ENCODE measurements at regions not wholly inside any gene's neighbourhood (a gene's known extent, or its start where the extent isn't known, plus 50 kb on each side); places are given as distances from the start of the nearest gene placed in this dataset.
"Not testable (repeated sequence)": the region's sequence is repeated elsewhere in the genome, so short reads cannot be mapped to it uniquely, and the experiment has no call there.

DNA sequence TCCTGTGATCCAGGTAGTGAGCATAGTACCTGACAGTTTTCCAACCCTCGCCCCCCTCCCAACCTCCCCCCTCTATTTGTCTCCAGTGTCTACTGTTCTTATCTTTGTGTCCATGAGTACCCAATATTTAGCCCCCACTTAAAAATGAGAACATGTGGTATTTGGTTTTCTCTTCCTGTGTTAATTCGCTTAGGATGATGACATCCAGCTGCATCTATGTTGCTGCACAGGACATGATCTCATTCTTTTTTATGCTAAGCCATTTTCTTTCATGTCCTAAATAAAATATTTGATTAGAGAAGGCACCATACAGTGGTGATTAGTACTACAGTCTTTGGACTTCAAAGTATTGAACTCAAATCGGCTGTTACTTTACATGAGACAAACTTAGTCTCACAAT, 1087.9 kb downstream of the CBLN2 start:
- no peak for DNase-seq

DNA sequence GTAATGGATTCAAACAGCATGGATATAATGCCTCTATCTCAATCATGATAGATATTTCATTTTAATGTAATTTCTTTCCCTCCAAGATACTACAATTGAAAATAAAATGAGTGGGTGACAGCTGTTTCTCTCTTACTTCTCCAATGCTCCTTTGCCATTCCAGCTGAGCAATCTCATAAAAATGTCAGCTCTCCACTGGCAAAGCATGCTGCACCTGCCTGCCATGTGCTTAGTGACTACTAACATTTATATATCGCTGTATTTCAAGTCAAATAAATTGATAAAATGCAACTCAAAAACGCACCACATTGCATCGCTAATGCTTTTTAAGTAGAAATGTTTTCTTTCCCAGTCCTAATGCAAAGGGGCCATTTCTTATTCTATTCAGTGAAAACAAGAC, 1093.9 kb downstream of the CBLN2 start:
- no peak for DNase-seq

DNA sequence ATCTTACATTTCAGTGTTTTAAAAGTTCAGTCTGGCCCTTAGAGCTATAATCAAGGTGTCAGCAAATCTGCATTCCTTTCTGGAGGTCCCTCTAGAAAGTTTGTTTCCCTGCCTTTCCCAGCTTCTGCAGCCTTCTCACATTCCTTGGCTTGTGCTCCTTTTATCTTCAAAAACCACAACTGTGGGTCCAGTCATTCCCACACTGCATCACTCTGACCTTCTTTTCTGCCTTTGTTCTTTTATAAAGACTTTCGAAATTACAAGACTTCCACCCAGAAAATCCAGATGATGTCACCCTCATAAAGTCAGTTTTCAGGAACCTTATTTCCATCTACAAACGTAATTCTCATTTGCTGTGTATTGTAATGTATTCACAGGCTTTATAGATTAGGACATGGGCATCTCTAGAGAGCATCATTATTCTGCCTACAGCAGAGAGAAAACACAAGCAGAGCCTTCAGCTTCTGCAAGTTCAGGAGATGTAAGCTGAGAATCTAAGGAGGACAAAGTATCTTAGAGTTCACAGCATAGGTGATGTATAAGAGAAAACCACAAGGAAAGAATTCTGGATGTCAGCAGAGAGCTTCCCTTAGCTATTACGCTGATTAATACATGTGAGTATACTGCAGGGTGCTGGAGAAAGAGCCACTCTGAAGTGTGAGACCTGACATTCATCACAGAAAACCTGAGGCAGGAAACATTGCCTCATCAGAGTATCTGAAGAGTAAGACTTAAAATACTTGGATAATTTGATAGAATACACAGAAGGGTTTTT, 1100.2 kb downstream of the CBLN2 start:
- DNase-seq, result no peak

DNA sequence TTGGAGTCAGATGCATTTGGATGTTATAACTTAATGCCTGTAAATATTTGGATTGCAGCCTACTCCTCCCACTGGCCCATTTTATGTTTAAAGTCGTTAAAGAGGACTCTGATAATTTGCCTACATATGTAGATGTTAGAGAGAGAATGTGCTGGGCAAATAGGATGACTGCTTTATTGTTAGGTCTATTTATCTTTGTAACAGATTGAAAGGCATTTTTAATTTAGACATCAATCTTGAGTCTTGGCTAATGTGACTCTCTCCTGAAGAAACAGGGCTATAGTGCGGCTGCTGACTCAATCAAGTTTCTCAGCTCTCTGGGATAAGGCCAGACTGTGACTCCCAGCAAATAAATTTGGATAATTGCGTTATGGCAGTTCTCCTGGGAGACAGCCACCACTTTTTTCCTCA, 1101.4 kb downstream of the CBLN2 start:
- no peak for DNase-seq

DNA sequence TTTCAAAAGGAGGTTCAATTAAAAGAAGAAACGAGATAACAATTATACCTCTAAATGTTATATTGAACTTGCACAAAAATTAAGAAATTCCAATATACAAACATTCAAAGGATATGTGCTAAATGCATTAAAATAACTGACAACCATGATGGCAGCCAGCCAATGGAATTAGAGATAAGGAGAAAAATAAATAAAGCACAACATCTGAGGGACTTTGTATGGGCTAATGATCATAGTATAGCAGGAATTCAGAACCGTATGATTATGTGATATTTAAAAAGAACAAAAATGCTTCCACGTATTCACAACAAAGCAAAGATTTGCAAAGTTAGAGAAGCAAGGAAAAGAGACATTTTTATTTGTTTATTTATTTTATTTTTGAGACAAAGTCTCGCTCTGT, 1103.0 kb downstream of the CBLN2 start:
- DNase-seq, result no peak

DNA sequence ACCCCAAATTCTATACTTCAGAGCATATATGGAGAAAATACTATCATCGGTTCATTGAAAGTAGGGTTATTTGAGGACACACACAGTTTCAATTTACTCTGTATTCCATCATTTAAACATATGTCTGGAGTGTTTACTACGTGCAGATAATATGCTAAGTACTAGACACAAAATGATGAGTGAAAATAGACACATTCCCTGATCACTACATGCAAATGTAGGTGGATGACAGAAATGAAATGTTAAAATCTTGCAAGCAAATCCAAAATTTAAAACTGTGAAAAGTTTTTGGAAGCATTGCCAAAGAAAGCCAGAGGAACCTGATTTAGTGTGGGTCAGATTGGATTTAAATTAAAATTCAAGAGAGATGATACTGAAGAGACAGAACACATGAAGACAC, 1106.6 kb downstream of the CBLN2 start:
- DNase-seq, result no peak

DNA sequence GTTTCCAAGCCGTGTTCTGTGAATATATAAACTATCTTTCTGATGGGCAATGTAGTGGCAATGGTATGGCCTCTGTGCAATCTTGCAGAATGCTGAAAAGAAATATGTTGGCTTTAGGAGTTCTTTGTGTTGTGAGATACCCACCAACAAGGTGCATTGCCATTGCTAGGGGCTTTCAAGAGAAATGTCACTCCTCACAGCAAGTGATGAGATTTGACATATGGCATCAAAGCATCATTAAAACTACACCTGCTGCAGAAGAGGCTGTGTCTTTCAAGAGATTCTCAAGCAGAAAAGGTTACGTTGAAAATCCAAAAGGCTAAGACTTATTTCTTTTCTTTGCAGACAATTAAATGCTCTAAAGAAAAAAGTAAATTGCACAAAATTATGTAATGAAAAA, 1110.8 kb downstream of the CBLN2 start:
- DNase-seq, result no peak

DNA sequence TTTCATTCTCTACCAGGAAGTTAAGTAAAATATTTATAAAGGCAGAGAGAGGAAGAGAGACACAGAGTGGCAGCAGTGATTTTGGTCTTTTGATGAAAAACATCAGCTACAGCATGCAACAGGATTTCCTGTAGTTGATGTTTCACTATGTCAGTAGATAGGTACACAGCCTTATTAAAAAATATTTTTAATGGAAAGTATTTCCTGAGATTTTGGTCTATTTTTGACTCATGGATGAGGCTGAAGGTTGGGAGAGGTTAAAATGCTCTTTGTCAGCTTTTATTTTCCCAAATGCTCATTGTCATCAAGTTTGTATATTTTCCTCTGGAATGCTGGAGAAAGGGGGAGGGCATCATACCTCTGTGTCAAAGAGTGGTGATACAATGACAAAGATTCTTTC, 1112.5 kb downstream of the CBLN2 start:
- DNase-seq, result no peak

DNA sequence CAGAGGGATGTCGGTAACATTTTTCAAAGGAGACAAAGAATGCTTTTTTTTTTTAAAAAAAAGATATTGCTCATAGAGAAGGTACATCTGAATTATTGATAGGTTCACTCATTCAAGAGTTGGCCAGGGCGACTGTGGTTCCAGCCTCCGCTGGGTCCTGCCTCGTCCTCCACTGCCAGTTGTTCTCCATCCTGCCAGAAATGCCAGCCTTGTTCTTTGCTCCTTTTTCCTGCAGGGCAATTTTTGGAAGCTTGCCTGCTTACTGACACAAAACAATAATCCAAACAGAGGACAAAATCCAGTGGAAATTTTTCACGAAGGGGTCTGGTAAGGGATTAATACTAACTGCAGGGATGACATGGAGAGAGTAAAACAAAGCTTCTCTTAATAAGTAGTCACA, 1113.0 kb downstream of the CBLN2 start:
- no peak for DNase-seq

DNA sequence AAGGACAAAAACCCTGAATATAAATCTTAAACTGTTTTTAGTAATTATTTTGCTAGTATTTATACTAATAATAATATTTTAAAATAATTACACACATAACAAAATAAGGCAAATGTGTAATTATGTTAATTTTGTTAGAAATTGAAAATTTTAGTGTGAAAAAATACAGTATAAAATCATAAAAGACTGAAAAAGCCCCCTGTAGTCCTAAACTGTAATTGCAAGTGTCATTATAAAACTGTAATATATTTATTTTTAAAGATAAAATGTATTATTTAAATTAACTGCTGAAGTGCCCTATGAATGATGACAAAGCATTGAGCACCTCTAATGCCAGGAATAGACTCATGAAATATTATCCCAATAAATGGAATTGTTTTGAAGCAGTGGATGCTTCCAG, 1117.7 kb downstream of the CBLN2 start:
- no peak for DNase-seq

DNA sequence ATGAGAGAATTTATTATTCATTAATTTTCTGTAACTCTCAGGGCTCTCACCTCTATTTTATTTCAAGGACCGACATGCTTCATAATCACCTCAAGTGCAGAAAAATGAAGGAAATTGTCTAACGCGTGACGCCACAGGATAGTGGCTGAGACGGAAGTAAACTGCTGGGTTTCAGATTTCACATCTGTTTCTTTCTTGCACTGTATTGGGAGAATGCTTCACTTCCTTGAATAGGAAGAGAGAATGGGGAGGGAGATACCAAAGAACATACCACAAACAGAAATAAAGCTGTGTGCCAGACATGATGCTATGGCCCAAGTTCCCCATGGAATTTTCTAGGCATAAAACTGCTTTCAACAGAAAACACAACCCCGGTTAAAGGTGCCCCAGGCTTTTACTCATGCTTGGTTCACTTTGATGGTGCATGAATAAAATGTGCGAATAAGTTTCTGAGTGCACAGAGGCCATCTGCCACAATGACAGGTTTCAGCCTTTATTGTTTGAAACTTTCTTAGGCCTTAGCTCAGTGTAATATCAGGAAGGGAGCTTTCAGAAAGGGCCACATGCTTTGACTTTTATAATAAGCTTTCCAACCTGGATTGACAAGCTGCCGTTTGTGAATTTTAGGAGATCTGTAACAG, 1116.4 kb downstream of the SOCS6 start:
- no peak for DNase-seq

DNA sequence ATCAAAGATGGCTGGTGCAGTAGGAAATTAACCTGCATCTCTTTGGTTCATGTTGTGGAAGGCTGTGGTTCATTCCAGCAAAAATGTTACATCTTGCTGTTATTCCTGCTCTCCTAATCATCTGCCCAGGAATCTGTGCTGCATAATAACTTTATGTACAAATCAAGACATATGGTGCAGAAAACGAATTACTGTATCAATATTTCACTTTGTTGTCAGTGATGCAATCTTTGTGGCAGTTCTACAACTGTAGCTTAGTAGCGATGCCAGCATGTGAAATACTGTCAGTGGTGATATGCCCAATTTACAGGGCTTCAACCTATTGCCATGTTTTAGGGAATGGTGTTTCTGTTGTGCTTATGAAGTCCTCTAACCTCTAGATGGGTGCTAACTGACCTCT, 1114.7 kb downstream of the SOCS6 start:
- no peak for DNase-seq

DNA sequence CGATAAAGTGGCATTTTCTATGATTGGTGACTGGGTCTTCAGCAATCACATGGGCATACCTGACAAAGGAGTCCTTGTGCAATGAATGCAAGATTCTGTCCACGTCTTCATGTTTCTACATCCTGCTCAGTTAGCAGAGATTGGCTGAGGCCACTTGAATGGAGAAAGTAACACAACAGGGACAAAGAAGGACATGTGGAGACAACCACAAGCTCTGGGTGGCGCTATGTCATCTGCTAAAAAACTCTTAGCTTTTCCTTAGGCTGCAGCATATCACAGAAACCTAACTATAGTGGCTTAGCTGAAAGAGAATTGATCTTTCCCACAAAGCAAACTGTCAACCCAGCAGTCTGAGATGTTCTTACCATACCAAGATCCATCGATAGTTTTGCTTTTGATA, 1109.7 kb downstream of the SOCS6 start:
- no peak for DNase-seq

DNA sequence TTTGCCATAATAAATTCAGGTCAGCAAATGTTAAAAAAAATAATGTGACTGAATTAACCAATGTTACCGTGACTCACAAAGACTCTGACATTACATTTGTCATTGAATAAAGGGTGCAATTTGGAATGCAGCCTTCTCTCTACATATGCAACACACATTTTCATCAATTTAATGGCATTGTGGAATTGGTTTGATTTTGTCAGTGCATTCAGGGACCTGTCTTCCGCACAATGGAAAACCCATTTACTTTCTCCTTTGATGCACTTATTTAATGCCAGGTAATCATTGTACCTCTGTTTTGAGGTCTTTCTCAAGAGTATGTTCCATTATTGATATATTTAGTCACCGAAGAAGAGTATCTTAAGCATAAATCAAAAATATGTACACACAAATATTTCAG, 1099.3 kb downstream of the SOCS6 start:
- DNase-seq, result no peak

DNA sequence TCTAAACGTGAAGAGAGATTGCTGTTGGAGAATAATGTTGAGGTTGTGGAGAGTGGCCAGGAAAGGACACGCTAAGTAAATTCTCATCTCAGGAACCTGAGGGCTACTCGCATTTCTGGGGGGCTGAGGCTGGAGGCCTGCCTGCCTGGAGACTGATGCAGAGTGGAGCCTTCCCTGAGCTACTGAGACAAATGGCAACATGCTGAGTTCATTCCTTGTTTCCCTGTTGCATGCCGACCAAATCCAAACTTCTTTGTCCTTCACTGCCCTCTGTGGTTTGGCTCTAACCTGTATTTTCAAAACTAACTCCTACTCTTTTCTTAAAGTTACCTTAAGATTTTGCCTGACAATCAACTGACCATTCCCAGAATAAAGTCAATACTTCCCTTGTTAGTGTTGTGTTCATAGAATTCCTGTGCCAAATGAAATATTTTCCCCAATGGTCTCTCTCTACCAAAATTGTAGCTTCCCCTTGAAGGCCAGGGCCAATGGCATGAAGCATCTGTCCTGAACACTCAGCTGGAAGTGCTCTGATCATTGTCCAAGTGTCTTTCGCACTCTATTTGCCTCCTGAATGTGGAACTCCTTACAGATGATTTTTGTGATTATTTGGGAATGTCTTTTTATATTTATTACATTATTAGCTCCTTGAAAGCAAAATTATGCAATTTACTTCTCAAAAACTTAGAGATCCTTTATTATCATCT, 1085.6 kb downstream of the SOCS6 start:
- no peak for DNase-seq

DNA sequence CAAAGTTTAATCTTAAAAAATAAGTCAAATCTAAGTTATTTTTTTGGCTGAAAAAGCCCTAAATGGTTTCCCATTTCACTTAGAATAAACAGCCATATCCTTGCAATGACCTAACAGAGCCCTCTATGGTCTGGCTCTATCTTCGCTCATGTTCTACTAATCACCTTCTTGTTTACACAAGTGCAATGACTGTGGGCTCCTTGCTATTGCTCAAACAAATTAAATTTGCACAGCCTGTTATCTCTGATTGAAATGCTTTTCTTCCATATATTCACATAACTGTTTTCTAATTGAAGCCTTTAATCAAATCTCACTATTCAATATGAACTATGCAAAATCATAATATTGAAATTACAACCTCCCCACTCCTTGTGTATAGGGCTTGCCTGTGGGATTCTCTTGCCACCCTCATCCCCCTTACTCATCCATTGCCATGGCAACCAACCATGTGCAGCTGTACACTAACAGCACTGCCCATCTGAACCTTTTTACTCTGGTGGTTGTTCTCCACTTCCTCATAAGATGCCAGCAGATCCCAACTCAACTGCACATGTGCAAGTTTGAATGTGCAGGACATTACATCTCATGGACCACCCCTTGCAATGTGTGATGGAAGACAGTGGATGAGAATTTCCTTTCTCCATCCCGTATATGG, 1083.2 kb downstream of the SOCS6 start:
- no peak for DNase-seq

DNA sequence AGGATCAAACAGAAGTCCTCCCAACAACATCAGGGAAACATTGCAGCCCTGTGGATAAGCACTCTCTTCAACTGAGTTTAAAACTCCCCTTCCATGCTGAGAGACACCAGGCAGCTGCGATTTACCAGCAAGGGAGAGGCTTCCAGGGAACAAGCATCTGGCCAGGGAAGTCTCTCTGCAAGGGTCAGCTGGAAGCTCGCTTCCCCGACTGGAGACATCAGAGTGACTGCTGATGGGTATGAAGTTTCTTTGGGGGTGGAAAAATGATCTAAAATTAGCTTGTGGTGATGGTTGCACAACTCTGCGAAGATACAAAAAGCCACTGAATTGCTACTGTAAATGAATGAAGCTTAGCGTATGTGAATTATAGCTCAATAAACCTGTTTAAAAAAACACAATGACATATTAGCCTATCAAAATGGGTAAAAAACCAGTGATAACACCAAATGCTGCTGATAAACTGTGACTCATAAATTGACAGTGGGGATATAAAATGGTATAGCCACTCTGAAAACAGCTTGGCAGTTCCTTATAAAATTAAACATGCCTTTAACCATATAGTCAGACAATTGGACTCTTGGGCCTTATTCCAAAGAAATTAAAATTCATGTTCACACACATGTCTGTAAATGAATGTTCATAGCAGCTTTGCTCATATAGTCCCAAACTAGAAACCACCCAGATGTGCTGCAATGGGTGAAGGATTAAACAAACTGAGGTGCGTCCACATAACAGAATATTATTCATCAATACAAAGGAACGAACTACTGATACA, 1082.0 kb downstream of the SOCS6 start:
- DNase-seq, result no peak

DNA sequence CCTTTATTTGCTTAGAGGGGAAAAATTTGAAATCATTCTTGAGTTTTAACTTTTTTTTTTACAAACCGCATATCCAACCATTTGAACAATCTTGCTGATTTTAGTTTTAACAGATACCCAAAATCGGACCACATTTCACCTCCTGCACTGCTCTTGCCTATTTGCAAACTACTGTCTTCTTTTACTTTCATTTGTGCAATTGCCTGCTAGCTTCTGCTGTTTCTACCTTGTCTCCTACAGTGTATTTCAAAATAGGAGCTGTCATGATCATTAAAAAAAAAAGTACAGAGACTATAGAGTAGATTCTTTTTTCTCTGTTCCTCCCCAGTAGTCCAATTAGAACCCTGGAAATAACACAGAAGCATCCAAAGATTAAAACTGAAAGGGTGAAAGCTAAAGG, 1081.2 kb downstream of the SOCS6 start:
- DNase-seq, result no peak

DNA sequence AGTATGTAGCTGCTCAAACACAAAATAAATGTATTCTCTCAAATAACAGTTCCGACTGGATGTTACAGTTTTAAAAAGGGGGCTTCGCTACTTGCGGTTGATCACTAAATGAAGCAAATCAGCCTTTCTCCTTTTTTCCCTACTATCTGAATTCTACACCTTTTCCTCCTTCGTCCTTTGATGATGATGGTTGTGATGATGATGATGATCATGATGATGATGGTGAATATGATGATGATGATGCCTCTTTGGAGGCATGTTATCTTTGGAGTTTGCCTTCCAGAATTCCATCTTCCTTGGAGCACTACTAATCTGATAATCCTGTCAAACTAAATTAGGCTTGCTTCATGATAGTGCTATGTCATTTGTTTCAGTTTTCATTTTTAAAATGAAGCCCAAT, 1073.3 kb downstream of the SOCS6 start:
- DNase-seq, result no peak

DNA sequence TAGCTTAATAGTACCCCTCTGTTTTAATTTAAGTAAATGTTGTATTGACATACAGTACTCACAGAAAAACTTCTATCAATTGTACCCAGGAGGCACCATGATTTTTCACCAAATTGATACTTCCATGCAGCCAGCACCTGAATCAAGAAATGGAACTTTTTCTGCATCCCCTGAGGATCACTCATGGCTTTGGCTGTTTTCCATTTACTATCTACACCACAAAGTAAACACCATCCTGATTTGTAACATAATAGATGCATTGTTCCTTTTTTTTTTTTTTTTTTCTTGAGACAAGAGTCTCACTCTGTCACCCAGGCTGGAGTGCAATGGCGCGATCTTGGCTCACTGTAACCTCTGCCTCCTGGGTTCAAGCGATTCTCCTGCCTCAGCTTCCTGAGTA, 1066.8 kb downstream of the SOCS6 start:
- DNase-seq, result not testable (repeated sequence)

DNA sequence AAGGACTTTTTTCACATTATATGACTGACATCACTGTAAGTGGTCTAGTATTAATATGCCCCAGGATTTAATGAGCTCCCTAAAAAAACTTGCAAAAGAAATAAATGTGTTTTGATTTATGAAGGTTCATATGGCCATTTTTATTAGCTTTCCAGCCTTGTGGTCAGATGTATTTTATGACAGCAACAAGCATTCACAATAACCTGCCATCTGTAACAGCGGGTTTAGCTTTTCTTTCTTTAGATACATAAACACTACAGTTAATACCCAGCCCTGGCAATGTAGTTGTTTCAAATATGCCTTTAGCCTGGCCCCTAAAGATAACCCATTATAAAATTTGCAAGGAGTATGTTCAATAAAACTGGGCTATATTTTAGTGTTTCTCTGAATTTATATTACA, 1063.8 kb downstream of the SOCS6 start:
- no peak for DNase-seq

DNA sequence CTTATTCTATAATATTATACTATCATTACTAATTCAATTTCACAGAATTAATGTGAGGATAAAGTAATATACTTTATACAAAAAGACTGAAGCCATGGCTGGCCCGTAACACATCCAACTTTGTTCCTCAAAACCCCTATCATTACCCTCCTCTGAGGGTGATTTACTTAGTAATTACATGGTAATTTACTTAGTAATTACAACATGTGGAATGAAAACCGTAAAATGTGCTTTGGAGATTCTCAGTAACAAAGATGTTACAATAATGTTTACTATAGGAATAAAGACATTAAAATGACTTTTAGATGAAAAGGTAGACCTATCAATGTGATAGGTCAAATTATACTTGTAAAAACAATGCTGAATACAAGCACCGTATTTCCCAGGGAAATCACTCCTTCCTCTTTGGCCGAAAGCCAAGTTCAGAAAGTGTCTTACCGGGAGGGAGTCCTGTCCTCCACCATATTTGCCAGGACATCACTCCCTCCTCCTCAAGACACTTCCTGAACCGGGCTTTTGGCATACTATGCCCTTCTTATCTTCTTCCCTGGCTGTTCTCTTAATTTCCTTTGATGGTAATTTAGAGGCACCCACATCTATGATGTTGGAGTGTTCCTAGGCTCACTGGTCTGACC, 1047.8 kb downstream of the SOCS6 start:
- no peak for DNase-seq
